GM19043 (cell line): ENCODE measurements at regions not wholly inside any gene's neighbourhood (a gene's known extent, or its start where the extent isn't known, plus 50 kb on each side); places are given as distances from the start of the nearest gene placed in this dataset.
"Not testable (repeated sequence)": the region's sequence is repeated elsewhere in the genome, so short reads cannot be mapped to it uniquely, and the experiment has no call there.

Source experiments
- ATAC-seq: cut with Tn5 transposase; IDR thresholded peaks from one replicate; pipeline ENCODE4 v1.9.1; 2021; ENCODE audit warnings: low read depth; ENCODE audit not compliant: unreplicated experiment

GRCh38 chr4:126532527-126532926 lies 1100.2 kb upstream of the INTU start:
- ATAC-seq: no peak

DNA sequence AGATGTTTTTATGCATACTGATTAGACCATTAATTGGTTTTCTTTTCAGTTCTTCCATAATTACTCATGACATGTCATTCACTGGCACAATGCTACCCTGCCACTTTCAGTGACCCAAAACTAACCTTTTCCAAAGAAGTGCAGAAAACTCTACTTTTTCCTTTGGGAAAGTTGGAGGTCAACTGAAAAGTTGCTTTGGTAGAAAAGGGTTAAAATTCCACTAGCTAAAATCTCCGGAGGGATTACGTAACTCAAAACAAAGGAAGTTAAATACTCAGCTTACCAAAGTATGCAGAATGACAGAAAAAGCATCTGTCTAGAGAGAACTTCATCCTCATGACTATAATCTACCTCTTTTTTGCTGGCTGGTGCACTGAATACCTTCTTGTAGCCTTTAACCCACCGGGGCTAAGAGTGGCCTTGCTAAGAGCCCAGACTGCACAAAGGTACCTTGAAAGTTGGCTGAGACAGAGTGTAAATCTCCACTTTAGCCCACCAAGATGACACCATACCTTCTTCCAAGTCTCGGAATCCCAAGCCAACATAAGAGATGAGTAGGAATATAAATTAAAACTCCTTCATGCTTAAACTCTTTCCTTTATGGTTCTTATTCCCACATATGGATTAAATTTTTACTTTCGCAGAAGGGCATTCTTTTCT lies 1099.5 kb upstream of the INTU start:
- ATAC-seq: no peak

GRCh38 chr4:126539771-126540170 lies 1093.0 kb upstream of the INTU start:
- ATAC-seq: no peak

DNA sequence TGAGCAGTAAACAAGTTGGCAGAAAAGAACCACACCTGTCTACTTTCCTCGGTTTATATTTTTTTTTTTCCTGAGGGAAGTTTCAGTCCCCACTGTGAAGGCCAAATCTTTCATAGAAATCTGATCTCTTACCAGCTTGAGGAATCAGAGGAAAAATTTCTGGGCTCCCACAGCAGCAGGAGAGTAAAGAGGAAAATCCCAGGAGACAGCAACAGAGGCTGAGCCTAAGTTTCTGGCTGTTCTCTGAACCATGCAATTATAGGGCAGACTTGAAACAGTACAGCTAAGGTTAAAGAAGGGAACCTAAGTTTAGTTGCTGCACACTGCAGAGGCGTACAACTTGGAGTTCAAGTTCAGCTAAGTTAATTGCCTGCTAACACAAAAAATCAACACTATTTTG lies 1090.9 kb upstream of the INTU start:
- ATAC-seq: no peak

DNA sequence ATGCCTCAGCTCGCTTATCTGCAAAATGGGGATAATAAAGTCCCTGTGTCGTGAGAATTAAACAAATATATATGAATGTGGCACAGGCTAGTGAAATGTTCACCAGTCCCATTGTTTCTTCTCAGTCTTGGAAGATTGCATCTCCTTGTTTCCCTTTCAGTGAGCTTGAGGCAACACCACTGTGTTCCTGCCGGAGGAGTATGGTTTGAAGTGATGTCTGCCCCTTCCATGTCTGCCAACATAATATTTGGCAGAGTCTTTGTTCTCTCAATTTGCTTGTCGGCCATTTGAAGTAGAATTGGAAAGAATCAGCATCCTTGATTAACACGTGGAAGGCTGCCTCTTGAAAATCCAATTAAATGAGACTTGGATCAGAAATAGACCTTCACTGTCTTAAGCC lies 1088.5 kb upstream of the INTU start:
- no peak for ATAC-seq

DNA sequence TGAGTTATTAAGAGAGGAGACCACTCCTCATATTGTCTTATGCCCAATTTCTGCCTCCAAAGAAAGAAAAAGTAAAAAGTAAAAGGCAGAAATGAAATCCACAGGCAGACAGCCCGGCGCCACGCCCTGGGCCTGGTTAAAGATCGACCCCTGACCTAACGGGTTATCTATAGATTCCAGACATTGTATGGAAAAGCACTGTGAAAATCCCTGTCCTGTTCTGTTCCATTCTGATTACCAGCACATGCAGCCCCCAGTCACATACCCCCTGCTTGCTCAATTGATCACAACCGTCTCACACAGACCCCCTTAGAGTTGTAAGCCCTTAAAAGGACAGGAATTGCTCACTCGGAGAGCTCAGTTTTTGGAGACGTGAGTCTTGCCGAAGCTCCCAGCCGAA lies 1086.6 kb upstream of the INTU start:
- not testable (repeated sequence) for ATAC-seq

- no peak for ATAC-seq
Measured at GRCh38 chr4:126547352-126547751, 1085.4 kb upstream of the INTU start.

DNA sequence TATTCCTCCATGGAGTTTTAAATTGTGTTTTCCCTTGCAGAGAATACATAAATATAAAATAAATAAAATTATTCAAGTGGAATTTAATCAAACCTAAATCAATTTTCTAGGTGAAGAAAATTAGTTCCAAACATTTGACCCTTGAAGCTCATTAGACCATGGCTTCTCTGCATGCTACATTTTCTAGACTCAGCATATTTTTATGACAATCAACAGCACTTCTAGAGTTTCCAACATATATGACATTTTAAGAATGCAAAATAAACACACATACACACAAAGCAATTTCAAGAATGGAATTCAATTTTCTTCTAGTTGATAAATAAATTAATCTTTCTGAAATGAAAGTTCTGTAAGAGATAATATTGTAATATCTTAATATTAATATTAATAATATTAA lies 1083.9 kb upstream of the INTU start:
- ATAC-seq: no peak

DNA sequence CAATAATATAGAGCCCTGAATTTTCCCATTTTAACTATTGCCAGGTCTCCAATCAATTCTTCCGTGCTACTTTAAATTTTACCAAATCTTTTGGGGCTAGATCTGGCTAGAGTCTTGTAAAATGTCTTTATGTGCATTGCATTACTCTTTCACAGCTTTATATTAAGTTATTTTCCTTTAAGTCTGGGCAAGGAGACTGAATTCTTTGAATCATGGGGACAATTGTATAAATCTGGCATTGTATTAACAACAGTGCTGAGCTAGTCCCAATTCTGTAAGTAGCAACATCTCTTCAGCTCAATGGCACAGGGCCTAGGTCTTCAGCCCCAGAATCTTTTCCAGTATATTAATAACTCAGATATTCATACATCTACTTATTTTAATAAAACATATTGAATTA lies 1080.4 kb upstream of the INTU start:
- no peak for ATAC-seq

GRCh38 chr4:126553248-126553647 lies 1079.5 kb upstream of the INTU start:
- no peak for ATAC-seq

DNA sequence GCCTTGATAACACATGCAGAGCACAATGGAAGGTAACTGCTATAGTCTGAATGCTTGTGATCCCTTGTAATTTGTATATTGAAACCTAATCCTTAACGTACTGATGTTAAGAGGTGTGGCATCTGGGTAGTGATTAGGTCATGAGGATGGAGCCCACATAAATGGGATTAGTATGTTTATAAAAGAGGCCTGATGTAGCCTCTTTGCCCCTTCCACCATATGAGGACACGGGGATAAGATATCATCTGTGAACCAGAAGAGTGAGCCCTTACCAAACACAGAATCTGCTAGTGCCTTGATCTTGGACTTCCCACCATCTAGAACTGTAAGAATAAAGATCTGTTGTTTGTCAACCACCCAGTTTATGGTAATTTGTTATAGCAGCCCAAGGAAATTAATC lies 1074.2 kb upstream of the INTU start:
- ATAC-seq: no peak

GRCh38 chr4:126559961-126560360 lies 1072.8 kb upstream of the INTU start:
- no peak for ATAC-seq

- ATAC-seq: no peak
Measured at GRCh38 chr4:126560794-126561193, 1072.0 kb upstream of the INTU start.

- no peak for ATAC-seq
Measured at GRCh38 chr4:126563389-126563788, 1069.4 kb upstream of the INTU start.

- no peak for ATAC-seq
Measured at GRCh38 chr4:126564283-126564854, 1068.4 kb upstream of the INTU start.

GRCh38 chr4:126568652-126569570 lies 1063.8 kb upstream of the INTU start:
- ATAC-seq: no peak

DNA sequence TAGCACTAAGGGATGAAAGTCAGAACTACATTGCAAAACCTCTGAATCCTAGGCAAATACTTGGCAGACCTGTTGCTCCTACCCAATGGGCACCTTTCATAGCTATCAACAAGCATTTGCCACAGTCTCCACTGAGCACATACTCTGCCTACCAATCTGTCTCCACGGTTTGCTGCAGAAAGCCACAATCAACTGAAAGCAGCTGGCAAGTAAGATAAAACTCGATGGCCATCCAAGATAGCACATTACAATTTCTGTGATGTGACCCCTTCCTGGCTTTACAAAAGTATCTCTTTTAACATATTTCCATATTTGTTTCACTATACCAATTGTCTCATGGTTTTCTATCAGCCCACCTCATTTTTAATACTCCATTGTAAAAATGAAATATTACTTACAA lies 1060.5 kb upstream of the INTU start:
- ATAC-seq: no peak

DNA sequence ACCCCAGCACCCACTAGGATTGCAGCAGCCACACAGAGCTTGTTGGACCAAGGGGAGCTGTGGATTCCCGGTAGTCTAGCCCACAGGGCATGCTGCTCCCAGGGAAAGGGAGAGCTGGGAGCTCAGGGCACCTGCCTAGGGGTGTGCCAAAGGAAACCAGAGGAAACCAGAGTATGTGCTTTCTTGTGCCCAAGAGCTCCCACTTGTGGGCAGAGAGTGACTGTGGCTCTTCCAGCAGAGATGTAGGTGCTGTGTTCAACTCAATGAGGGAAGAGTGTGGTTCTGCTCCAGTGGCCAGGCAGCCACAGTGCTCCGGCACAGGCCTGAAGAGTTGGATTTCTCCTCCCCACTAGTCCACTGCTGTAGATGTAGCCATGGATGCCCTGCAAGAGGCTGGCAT lies 1050.0 kb upstream of the INTU start:
- ATAC-seq: no peak

- no peak for ATAC-seq
Measured at GRCh38 chr4:126583509-126583908, 1049.2 kb upstream of the INTU start.

GRCh38 chr4:126591583-126591982 lies 1041.2 kb upstream of the INTU start:
- ATAC-seq: no peak

DNA sequence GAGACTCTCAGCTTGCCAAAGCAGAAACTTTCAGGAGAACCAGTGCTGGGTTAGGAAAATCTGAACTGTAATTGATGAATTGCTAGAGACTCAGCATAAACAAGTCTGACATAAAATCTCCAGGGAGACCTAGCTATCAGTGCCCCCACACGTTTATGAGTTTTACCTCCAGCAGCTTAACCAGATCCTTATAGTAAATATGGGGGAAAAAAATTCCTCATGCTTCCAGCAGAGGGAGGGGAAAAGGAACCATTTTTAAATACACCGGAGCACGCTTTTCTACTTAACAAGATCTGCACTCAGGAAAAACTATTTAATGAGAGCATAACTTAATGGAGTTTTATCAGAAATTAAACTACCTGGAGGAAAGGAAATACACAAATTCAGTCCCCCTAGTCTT lies 1040.7 kb upstream of the INTU start:
- no peak for ATAC-seq

DNA sequence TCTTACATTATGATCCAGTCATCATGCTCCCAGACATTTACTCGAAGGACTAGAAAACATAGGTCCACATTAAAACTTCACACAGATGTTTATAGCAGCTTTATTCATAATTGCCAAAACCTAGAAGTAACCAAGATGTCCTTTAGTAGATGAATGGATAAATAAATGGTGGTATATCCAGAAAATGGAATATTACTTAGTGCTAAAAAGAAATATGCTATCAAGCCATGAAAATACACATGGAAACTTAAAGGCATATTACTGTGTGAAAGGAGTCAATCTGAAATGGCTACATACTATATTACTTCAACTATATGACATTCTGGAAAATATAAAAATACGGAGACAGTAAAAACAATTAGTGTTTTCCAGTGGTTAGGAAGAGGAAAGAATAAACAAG lies 1039.1 kb upstream of the INTU start:
- ATAC-seq: no peak
